ENCODE measurements at regions not wholly inside any gene's neighbourhood (a gene's known extent, or its start where the extent isn't known, plus 50 kb on each side); places are given as distances from the start of the nearest gene placed in this dataset.

GRCh38 chr14:35456261-35456660 is 51.7 kb upstream of the NFKBIA start:
- Histone ChIP-seq H3K27ac (no peak overlapping the region), H3K36me3 (no peaks in the 10 kb centered on the region), H3K9me3 (peaks cover 3 to 16% (median 14%) of the 10 kb centered on the region in 4 donors), H3K4me3 (no peak overlapping the region), H3K4me1 (no peaks in the 10 kb centered on the region), H3K27me3 (no peaks in the 10 kb centered on the region)
- ATAC-seq (ENCODE audit: low FRiP score in 2 of 2): no peak
- TF ChIP-seq EP300 (IDR thresholded peaks at IDR 0.05) (no peak), POLR2AphosphoS5 (IDR thresholded peaks at IDR 0.05) (no peak), POLR2A (IDR thresholded peaks at IDR 0.05) (no peak), CTCF (IDR thresholded peaks at IDR 0.05) (no peak)
- 42 to 70% methylated on average over 1 of the region's 1 CpG for WGBS, 2 donors
- no peak for DNase-seq

GRCh38 chr14:35458442-35458841 is 53.9 kb upstream of the NFKBIA start:
- ATAC-seq (ENCODE audit: low FRiP score in 2 of 2) (no peak), DNase-seq (no peak)
- Histone ChIP-seq H3K36me3 (no peaks in the 10 kb centered on the region), H3K27ac (no peak overlapping the region), H3K9me3 (peaks cover 3 to 16% (median 14%) of the 10 kb centered on the region in 4 donors), H3K4me3 (no peak overlapping the region), H3K4me1 (no peaks in the 10 kb centered on the region), H3K27me3 (no peaks in the 10 kb centered on the region)
- WGBS, 2 donors: 87 to 100% methylated on average over 1 of the region's 1 CpG
- TF ChIP-seq POLR2A (IDR thresholded peaks at IDR 0.05): no peak

GRCh38 chr14:35459776-35460175 is 55.2 kb upstream of the NFKBIA start:
- ATAC-seq (ENCODE audit: low FRiP score in 2 of 2) (no peak), DNase-seq (no peak)
- Histone ChIP-seq H3K4me1 (no peaks in the 10 kb centered on the region), H3K9me3 (peaks cover 3 to 16% (median 14%) of the 10 kb centered on the region in 4 donors), H3K27ac (no peak overlapping the region), H3K4me3 (no peak overlapping the region), H3K36me3 (no peaks in the 10 kb centered on the region), H3K27me3 (no peaks in the 10 kb centered on the region)
- TF ChIP-seq CTCF (IDR thresholded peaks at IDR 0.05) (no peak), POLR2A (IDR thresholded peaks at IDR 0.05) (no peak), POLR2AphosphoS5 (IDR thresholded peaks at IDR 0.05) (no peak), EP300 (IDR thresholded peaks at IDR 0.05) (no peak)
- 79 to 85% methylated on average over 3 of the region's 3 CpGs for WGBS, 2 donors

- Histone ChIP-seq H3K27ac (no peak overlapping the region), H3K4me1 (no peaks in the 10 kb centered on the region), H3K27me3 (no peaks in the 10 kb centered on the region), H3K9me3 (no peaks in the 10 kb centered on the region), H3K4me3 (no peak overlapping the region), H3K36me3 (no peaks in the 10 kb centered on the region)
- ATAC-seq (ENCODE audit: low FRiP score in 2 of 2): no peak
- no peak for DNase-seq
- 5 to 11% methylated on average over 3 of the region's 3 CpGs for WGBS, 2 donors
- TF ChIP-seq POLR2AphosphoS5 (IDR thresholded peaks at IDR 0.05) (no peak), POLR2A (IDR thresholded peaks at IDR 0.05) (no peak), CTCF (IDR thresholded peaks at IDR 0.05) (no peak), EP300 (IDR thresholded peaks at IDR 0.05) (no peak)
These were observed 63.2 kb upstream of the INSM2 start for GRCh38 chr14:35470755-35471154.

- WGBS, 2 donors: 67 to 73% methylated on average over 3 of the region's 3 CpGs
- H3K4me1 ChIP-seq: no peaks in the 10 kb centered on the region
- H3K9me3 ChIP-seq: no peaks in the 10 kb centered on the region
- no peak for ATAC-seq (ENCODE audit: low FRiP score in 2 of 2)
- H3K27me3 ChIP-seq: no peaks in the 10 kb centered on the region
- no peak for TF ChIP-seq POLR2A (IDR thresholded peaks at IDR 0.05)
- TF ChIP-seq CTCF (IDR thresholded peaks at IDR 0.05): no peak
- no peak for TF ChIP-seq POLR2AphosphoS5 (IDR thresholded peaks at IDR 0.05)
- no peak for TF ChIP-seq EP300 (IDR thresholded peaks at IDR 0.05)
- no peaks in the 10 kb centered on the region for H3K36me3 ChIP-seq
- H3K27ac ChIP-seq: no peak overlapping the region
- DNase-seq: no peak
- H3K4me3 ChIP-seq: no peak overlapping the region
These were observed 62.2 kb upstream of the INSM2 start for GRCh38 chr14:35471803-35472202.

Measured in upper lobe of left lung (tissue), 6 donors.